ENCODE measurements at regions not wholly inside any gene's neighbourhood (a gene's known extent, or its start where the extent isn't known, plus 50 kb on each side); places are given as distances from the start of the nearest gene placed in this dataset.

DNA sequence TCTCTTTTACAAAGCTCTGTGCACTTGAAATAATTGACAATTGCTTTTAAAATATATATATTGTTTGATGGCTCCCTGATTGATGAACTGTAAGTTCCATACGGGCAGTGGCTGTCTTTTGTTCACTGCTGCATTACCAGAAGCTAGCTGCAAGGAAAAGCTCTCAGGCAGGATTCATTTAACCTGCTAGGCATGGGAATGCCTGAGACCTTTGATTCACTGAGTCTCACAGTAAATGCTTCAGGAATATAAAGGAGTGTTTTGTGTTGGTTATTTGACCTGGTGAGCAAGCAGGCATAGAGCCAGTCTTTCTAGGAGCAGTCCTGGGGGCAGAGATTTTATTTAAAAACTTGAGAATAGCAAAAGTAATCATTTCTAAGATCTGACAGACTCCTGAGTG lies 193.2 kb upstream of the ITGA4 start:
- H3K27ac ChIP-seq (ENCODE audit: low read length): no peak overlapping the region
- H4K20me1 ChIP-seq (ENCODE audit: insufficient read depth, low read length): no peaks in the 10 kb centered on the region
- no peaks in the 10 kb centered on the region for H3K27me3 ChIP-seq (ENCODE audit: low read depth, low read length)
- no peak overlapping the region for H2AFZ ChIP-seq (ENCODE audit: low read depth, low read length)
- no peak overlapping the region for H3K4me3 ChIP-seq (ENCODE audit: low read length)
- no peaks in the 10 kb centered on the region for H3K36me3 ChIP-seq (replicated peaks; ENCODE audit: low read depth, low read length)
- TF ChIP-seq, protein P1, sequence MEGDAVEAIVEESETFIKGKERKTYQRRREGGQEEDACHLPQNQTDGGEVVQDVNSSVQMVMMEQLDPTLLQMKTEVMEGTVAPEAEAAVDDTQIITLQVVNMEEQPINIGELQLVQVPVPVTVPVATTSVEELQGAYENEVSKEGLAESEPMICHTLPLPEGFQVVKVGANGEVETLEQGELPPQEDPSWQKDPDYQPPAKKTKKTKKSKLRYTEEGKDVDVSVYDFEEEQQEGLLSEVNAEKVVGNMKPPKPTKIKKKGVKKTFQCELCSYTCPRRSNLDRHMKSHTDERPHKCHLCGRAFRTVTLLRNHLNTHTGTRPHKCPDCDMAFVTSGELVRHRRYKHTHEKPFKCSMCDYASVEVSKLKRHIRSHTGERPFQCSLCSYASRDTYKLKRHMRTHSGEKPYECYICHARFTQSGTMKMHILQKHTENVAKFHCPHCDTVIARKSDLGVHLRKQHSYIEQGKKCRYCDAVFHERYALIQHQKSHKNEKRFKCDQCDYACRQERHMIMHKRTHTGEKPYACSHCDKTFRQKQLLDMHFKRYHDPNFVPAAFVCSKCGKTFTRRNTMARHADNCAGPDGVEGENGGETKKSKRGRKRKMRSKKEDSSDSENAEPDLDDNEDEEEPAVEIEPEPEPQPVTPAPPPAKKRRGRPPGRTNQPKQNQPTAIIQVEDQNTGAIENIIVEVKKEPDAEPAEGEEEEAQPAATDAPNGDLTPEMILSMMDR (IDR thresholded peaks at IDR 0.05; ENCODE audit: low read depth, low read length): no peak
- no peak for TF ChIP-seq EZH2phosphoT487 (IDR thresholded peaks at IDR 0.05; ENCODE audit: low read depth)
- H3K9me3 ChIP-seq (ENCODE audit: insufficient read depth, low read length): no peaks in the 10 kb centered on the region
- H3K79me2 ChIP-seq (ENCODE audit: low read length): no peaks in the 10 kb centered on the region
- H3K4me2 ChIP-seq (ENCODE audit: low read length): no peak overlapping the region
- no peaks in the 10 kb centered on the region for H3K4me1 ChIP-seq (ENCODE audit: low read length)
- no peak overlapping the region for H3K9ac ChIP-seq (ENCODE audit: low read length)

DNA sequence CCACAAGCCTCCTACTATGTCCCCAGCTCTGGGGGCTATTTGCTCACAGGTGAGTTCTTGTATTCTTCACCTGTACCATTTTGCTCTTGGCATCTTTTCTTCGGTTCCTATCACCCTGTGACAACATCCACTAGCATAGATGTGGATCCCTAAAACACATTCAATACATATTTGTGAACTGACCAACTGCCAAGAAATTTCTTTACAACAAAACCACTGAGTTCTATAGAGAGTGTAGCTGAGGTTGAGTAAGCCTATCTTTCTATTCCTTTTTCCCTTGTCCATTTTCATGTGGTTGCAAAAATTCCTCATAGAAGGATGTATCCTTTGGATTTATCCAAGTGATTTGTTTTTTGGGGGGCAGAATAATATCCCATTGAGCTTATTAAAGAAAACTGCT lies 192.7 kb upstream of the ITGA4 start:
- Histone ChIP-seq H3K36me3 (replicated peaks; ENCODE audit: low read depth, low read length) (no peaks in the 10 kb centered on the region), H3K4me3 (ENCODE audit: low read length) (no peak overlapping the region), H3K27me3 (ENCODE audit: low read depth, low read length) (no peaks in the 10 kb centered on the region), H3K79me2 (ENCODE audit: low read length) (no peaks in the 10 kb centered on the region), H3K4me1 (ENCODE audit: low read length) (no peaks in the 10 kb centered on the region), H3K4me2 (ENCODE audit: low read length) (no peak overlapping the region), H3K9ac (ENCODE audit: low read length) (no peak overlapping the region), H3K27ac (ENCODE audit: low read length) (no peak overlapping the region), H2AFZ (ENCODE audit: low read depth, low read length) (no peak overlapping the region), H3K9me3 (ENCODE audit: insufficient read depth, low read length) (no peaks in the 10 kb centered on the region), H4K20me1 (ENCODE audit: insufficient read depth, low read length) (no peaks in the 10 kb centered on the region)
- no peak for TF ChIP-seq EZH2phosphoT487 (IDR thresholded peaks at IDR 0.05; ENCODE audit: low read depth)
- TF ChIP-seq, protein P1 (IDR thresholded peaks at IDR 0.05; ENCODE audit: low read depth, low read length): no peak

DNA sequence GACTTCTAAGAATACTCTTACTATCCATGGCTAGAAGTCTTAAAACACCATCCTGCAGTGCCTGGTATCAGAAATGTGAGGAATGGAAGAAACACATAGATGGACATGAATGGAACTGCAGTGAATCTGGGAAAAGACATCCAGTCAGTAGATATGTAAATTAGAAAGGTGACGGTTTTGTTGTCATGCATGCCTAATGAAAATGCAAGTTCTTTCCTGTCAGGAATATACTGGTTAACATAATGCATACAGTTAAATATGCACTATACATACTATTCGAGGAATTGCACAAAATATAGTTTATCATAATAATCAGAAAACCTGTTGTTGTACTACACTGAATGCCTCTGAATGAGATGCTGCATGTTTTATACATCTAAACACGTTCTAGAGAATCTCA lies 190.6 kb upstream of the ITGA4 start:
- Histone ChIP-seq H3K27ac (ENCODE audit: low read length) (no peak overlapping the region), H2AFZ (ENCODE audit: low read depth, low read length) (no peak overlapping the region), H3K9me3 (ENCODE audit: insufficient read depth, low read length) (no peaks in the 10 kb centered on the region), H3K79me2 (ENCODE audit: low read length) (no peaks in the 10 kb centered on the region), H3K4me1 (ENCODE audit: low read length) (no peaks in the 10 kb centered on the region), H3K4me2 (ENCODE audit: low read length) (no peak overlapping the region), H3K36me3 (replicated peaks; ENCODE audit: low read depth, low read length) (no peaks in the 10 kb centered on the region), H3K27me3 (ENCODE audit: low read depth, low read length) (no peaks in the 10 kb centered on the region), H4K20me1 (ENCODE audit: insufficient read depth, low read length) (no peaks in the 10 kb centered on the region), H3K4me3 (ENCODE audit: low read length) (no peak overlapping the region), H3K9ac (ENCODE audit: low read length) (no peak overlapping the region)
- no peak for TF ChIP-seq EZH2phosphoT487 (IDR thresholded peaks at IDR 0.05; ENCODE audit: low read depth)
- TF ChIP-seq, protein P1 (IDR thresholded peaks at IDR 0.05; ENCODE audit: low read depth, low read length): no peak

DNA sequence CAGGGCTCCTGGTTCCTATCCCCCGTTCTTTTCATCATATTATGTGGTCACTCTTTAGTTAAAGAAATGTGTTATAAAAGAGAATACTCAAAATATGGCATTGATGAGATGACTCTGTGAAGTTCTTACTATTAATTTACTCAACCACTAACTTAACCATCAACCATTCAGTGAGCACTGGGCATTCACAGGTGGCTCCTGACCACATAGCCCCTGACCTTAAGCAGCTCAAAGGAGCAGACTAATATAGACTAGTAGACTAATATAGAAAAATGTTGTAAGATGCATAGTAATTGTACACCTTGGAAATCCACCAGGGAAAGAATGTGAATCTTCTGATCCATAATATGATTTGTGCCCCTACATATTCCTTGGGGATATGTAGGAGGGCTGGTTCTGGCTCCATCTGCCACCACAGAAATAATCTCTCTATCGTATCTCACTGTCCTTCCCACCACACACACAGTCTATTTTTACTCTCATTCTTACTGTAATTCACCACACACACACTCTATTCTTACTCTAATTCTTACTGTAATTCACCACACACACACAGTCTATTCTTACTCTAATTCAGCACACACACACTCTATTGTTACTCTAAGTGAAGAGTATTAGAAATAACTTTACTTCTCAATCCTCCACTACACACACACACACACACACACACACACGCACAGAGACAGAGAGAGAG lies 188.9 kb upstream of the ITGA4 start:
- H3K9ac ChIP-seq (ENCODE audit: low read length): no peak overlapping the region
- no peaks in the 10 kb centered on the region for H4K20me1 ChIP-seq (ENCODE audit: insufficient read depth, low read length)
- no peaks in the 10 kb centered on the region for H3K36me3 ChIP-seq (replicated peaks; ENCODE audit: low read depth, low read length)
- no peak overlapping the region for H3K27ac ChIP-seq (ENCODE audit: low read length)
- H2AFZ ChIP-seq (ENCODE audit: low read depth, low read length): no peak overlapping the region
- no peaks in the 10 kb centered on the region for H3K9me3 ChIP-seq (ENCODE audit: insufficient read depth, low read length)
- no peaks in the 10 kb centered on the region for H3K27me3 ChIP-seq (ENCODE audit: low read depth, low read length)
- no peaks in the 10 kb centered on the region for H3K79me2 ChIP-seq (ENCODE audit: low read length)
- no peaks in the 10 kb centered on the region for H3K4me1 ChIP-seq (ENCODE audit: low read length)
- TF ChIP-seq, protein P1 (IDR thresholded peaks at IDR 0.05; ENCODE audit: low read depth, low read length): no peak
- no peak for TF ChIP-seq EZH2phosphoT487 (IDR thresholded peaks at IDR 0.05; ENCODE audit: low read depth)
- no peak overlapping the region for H3K4me3 ChIP-seq (ENCODE audit: low read length)
- no peak overlapping the region for H3K4me2 ChIP-seq (ENCODE audit: low read length)
